BJ (cell line): ENCODE measurements at regions not wholly inside any gene's neighbourhood (a gene's known extent, or its start where the extent isn't known, plus 50 kb on each side); places are given as distances from the start of the nearest gene placed in this dataset.

Source experiments
- CTCF ChIA-PET: fragments of 350-600 bp; formaldehyde crosslinking; extraction: SDS; loops from one replicate; lab custom pipeline; 2021; ENCODE audit warnings: antibody characterized with exemption, inconsistent platforms; lab: Yijun Ruan, JAX
- POLR2A ChIA-PET: fragments of 300-600 bp; sonication (Branson Sonifier 250); formaldehyde crosslinking; extraction: SDS; loops from one replicate; lab custom pipeline; 2021; ENCODE audit warnings: antibody characterized with exemption; lab: Charles Lee
- DNase-seq: peaks from one replicate; pipeline ENCODE4 v3.0.0-alpha.2; 2011; ENCODE audit warnings: low read depth
- H3K27me3 ChIP-seq: 2 replicates; pipeline ENCODE4 v1.6.0; 2011; ENCODE audit warnings: low read length; ENCODE audit not compliant: control insufficient read depth, insufficient read depth
- H3K36me3 ChIP-seq: 2 replicates; pipeline ENCODE4 v1.5.1; 2011; ENCODE audit warnings: low read length; ENCODE audit not compliant: control insufficient read depth, insufficient read depth
- H3K4me3 ChIP-seq: 2 replicates; pipeline ENCODE4 v1.5.1; 2011; ENCODE audit warnings: low read depth, mild to moderate bottlenecking, control low read depth, low read length
- CTCF ChIP-seq: IDR thresholded peaks from 2 replicates; pipeline ENCODE4 v1.5.1; 2011; ENCODE audit warnings: low read depth, mild to moderate bottlenecking, control low read depth, inconsistent platforms, low read length, moderate library complexity; ENCODE audit not compliant: insufficient read depth

GRCh38 chr13:44819245-44819644 is 170.0 kb downstream of the NUFIP1 start:
- Histone ChIP-seq H3K4me3 (no peak overlapping the region), H3K36me3 (no peaks in the 10 kb centered on the region), H3K27me3 (no peaks in the 10 kb centered on the region)
- ChIA-PET CTCF (interaction anchor here (1.3 kb wide), 2 partner anchors 99 to 110 kb away, joined by 3 read pairs; no protein-coding TSS in a partner anchor), POLR2A (interaction anchor here (0.5 kb wide), 1 partner anchor 362 kb away, joined by 25 read pairs; no protein-coding TSS in a partner anchor)
- DNase-seq, result no peak
- TF ChIP-seq CTCF, result no peak

GRCh38 chr13:44818428-44818827 is 170.8 kb downstream of the NUFIP1 start:
- ChIA-PET CTCF (interaction anchor here (0.8 to 1.3 kb wide), 4 partner anchors 19 to 294 kb away, joined by 3 read pairs; no protein-coding TSS in a partner anchor), POLR2A (no interaction called here)
- no peak for TF ChIP-seq CTCF
- H3K4me3 ChIP-seq, result no peak overlapping the region
- no peaks in the 10 kb centered on the region for H3K36me3 ChIP-seq
- DNase-seq, result no peak
- no peaks in the 10 kb centered on the region for H3K27me3 ChIP-seq

- Histone ChIP-seq H3K27me3 (no peaks in the 10 kb centered on the region), H3K36me3 (no peaks in the 10 kb centered on the region), H3K4me3 (no peak overlapping the region)
- no peak for DNase-seq
- no peak for TF ChIP-seq CTCF
- ChIA-PET CTCF (interaction anchor here (0.8 to 1.3 kb wide), 4 partner anchors 20 to 293 kb away, joined by 3 to 4 read pairs (median 3); no protein-coding TSS in a partner anchor), POLR2A (no interaction called here)
Measured at GRCh38 chr13:44818016-44818415, 171.3 kb downstream of the NUFIP1 start.

DNA sequence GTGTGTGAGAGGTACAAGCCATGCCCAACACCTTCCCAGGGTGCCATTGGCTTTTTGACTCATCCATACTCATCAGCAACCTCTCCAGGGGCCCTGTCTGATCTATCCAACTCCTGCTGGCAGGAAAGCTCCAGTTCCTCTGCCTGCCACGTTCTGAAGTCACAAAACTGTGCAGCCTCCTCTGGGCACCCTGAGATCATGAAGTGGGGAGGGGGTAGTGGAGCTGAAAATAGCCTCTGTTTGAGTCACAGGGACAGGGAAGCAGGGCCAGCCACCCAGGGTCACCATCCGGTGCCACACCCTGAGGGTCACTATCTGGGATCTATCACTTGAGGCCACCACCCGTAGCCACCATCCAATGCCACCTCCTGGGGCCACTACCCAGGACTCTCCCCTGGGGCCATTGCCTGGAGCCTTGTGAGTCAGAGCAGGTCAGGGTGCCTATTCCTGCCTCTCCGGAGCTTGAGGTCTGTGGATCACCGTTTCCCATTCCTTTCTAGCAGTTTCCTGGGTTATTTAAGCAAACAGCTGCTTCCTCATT is 172.1 kb downstream of the NUFIP1 start:
- no peak for TF ChIP-seq CTCF
- no peaks in the 10 kb centered on the region for H3K36me3 ChIP-seq
- no peak for DNase-seq
- POLR2A ChIA-PET, result no interaction called here
- no peaks in the 10 kb centered on the region for H3K27me3 ChIP-seq
- H3K4me3 ChIP-seq, result no peak overlapping the region
- CTCF ChIA-PET, result interaction anchor here (0.6 to 1.3 kb wide), 5 partner anchors 11 to 311 kb away, joined by 3 to 4 read pairs (median 3); no protein-coding TSS in a partner anchor

GRCh38 chr13:44816701-44817100 is 172.6 kb downstream of the NUFIP1 start:
- POLR2A ChIA-PET, result no interaction called here
- DNase-seq, result no peak
- no peaks in the 10 kb centered on the region for H3K27me3 ChIP-seq
- TF ChIP-seq CTCF, result no peak
- no peaks in the 10 kb centered on the region for H3K36me3 ChIP-seq
- no peak overlapping the region for H3K4me3 ChIP-seq
- CTCF ChIA-PET, result interaction anchor here (0.6 to 1.3 kb wide), 5 partner anchors 12 to 197 kb away, joined by 3 to 4 read pairs (median 3); no protein-coding TSS in a partner anchor
